ENCODE measurements at regions not wholly inside any gene's neighbourhood (a gene's known extent, or its start where the extent isn't known, plus 50 kb on each side); places are given as distances from the start of the nearest gene placed in this dataset.
"Not testable (repeated sequence)": the region's sequence is repeated elsewhere in the genome, so short reads cannot be mapped to it uniquely, and the experiment has no call there.

GRCh38 chr7:47089461-47089860 is 492.4 kb downstream of the TNS3 start:
- DNase-seq (ENCODE audit: low spot score): no peak

GRCh38 chr7:47089068-47089417 is 492.9 kb downstream of the TNS3 start:
- DNase-seq (ENCODE audit: low spot score): no peak

GRCh38 chr7:47088329-47089067 is 493.4 kb downstream of the TNS3 start:
- DNase-seq (ENCODE audit: low spot score): peak; percentile 64

- peak; percentile 30 for DNase-seq (ENCODE audit: low spot score)
Measured at GRCh38 chr7:47087866-47088265, 494.0 kb downstream of the TNS3 start.

GRCh38 chr7:47085491-47086275 is 496.2 kb downstream of the TNS3 start:
- DNase-seq (ENCODE audit: low spot score): peak; percentile 20

- DNase-seq (ENCODE audit: low spot score): no peak
Measured at GRCh38 chr7:47083476-47084250, 498.2 kb downstream of the TNS3 start.

- DNase-seq (ENCODE audit: low spot score): no peak
Measured at GRCh38 chr7:47080816-47081215, 501.1 kb downstream of the TNS3 start.

- DNase-seq (ENCODE audit: low spot score): no peak
Measured at GRCh38 chr7:47078241-47078640, 503.7 kb downstream of the TNS3 start.

- no peak for DNase-seq (ENCODE audit: low spot score)
Measured at GRCh38 chr7:47074702-47075153, 507.2 kb downstream of the TNS3 start.

GRCh38 chr7:47073284-47073683 is 508.6 kb downstream of the TNS3 start:
- no peak for DNase-seq (ENCODE audit: low spot score)

- no peak for DNase-seq (ENCODE audit: low spot score)
Measured at GRCh38 chr7:47071866-47072265, 510.0 kb downstream of the TNS3 start.

- no peak for DNase-seq (ENCODE audit: low spot score)
Measured at GRCh38 chr7:47069385-47070076, 512.4 kb downstream of the TNS3 start.

GRCh38 chr7:47066976-47067614 is 514.8 kb downstream of the TNS3 start:
- no peak for DNase-seq (ENCODE audit: low spot score)

GRCh38 chr7:47056731-47057130 is 525.2 kb downstream of the TNS3 start:
- DNase-seq (ENCODE audit: low spot score): no peak

- DNase-seq (ENCODE audit: low spot score): not testable (repeated sequence)
Measured at GRCh38 chr7:47052541-47053208, 529.2 kb downstream of the TNS3 start.

GRCh38 chr7:47049234-47049774 is 532.6 kb downstream of the TNS3 start:
- DNase-seq (ENCODE audit: low spot score): no peak

GRCh38 chr7:47047384-47047783 is 534.5 kb downstream of the TNS3 start:
- DNase-seq (ENCODE audit: low spot score): no peak

GRCh38 chr7:47046949-47047348 is 535.0 kb downstream of the TNS3 start:
- DNase-seq (ENCODE audit: low spot score): no peak

- no peak for DNase-seq (ENCODE audit: low spot score)
Measured at GRCh38 chr7:47045207-47046051, 536.5 kb downstream of the TNS3 start.

GRCh38 chr7:47044625-47045024 is 537.3 kb downstream of the TNS3 start:
- no peak for DNase-seq (ENCODE audit: low spot score)
